Sigmoid colon (tissue), 4 donors: ENCODE measurements at regions not wholly inside any gene's neighbourhood (a gene's known extent, or its start where the extent isn't known, plus 50 kb on each side); places are given as distances from the start of the nearest gene placed in this dataset.

Source experiments
- EP300 ChIP-seq, 4 donors: sonication (generic); formaldehyde crosslinking; IDR thresholded peaks; one replicate each; pipeline ENCODE4 v1.6.1; 2017; ENCODE audit warnings: antibody characterized with exemption in 4 of 4
- POLR2A ChIP-seq, 2 donors: fragments of 450-650 bp; IDR thresholded peaks; one replicate each; pipeline ENCODE4 v1.6.1; 2016; ENCODE audit warnings: antibody characterized with exemption in 2 of 2, mild to moderate bottlenecking in 2 of 2, moderate library complexity in 2 of 2
- POLR2AphosphoS5 ChIP-seq, 4 donors: sonication (generic); formaldehyde crosslinking; IDR thresholded peaks; one replicate each; pipeline ENCODE4 v1.6.1; 2017; ENCODE audit warnings: antibody characterized with exemption in 4 of 4
- TF ChIP-seq, protein P1 (sequence below), 4 experiments: fragments of 450-650 bp in 3 of 4; fragments of 200-600 bp in 1 of 4; IDR thresholded peaks; one replicate each; pipeline ENCODE4 v1.5.1; 2016 to 2019; ENCODE audit warnings: antibody characterized with exemption in 4 of 4, mild to moderate bottlenecking in 3 of 4, moderate library complexity in 2 of 4

DNA sequence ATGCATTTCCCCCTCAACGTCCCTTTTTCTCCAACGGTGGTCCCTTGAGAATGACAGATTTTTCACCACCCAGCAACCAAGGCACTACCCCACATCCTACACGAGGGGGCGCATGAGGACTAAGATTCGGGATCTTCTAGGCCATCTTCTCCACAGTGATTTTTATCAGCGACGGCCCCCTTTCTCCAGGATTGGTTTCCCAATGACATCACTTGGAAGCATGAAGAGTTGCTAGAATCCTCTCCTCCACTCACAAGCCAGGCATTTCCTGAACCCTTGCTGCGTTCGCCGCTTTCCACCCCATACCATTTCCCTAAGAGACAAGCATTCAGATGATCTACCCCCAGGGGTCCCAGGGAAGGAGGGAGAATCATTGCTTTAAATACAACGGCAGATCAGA lies 252.0 kb downstream of the HIVEP2 start:
- TF ChIP-seq, protein P1, sequence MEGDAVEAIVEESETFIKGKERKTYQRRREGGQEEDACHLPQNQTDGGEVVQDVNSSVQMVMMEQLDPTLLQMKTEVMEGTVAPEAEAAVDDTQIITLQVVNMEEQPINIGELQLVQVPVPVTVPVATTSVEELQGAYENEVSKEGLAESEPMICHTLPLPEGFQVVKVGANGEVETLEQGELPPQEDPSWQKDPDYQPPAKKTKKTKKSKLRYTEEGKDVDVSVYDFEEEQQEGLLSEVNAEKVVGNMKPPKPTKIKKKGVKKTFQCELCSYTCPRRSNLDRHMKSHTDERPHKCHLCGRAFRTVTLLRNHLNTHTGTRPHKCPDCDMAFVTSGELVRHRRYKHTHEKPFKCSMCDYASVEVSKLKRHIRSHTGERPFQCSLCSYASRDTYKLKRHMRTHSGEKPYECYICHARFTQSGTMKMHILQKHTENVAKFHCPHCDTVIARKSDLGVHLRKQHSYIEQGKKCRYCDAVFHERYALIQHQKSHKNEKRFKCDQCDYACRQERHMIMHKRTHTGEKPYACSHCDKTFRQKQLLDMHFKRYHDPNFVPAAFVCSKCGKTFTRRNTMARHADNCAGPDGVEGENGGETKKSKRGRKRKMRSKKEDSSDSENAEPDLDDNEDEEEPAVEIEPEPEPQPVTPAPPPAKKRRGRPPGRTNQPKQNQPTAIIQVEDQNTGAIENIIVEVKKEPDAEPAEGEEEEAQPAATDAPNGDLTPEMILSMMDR (IDR thresholded peaks at IDR 0.05), result peak; percentile 78 to 96 (median 94)
- TF ChIP-seq POLR2A (IDR thresholded peaks at IDR 0.05) (no peak), EP300 (IDR thresholded peaks at IDR 0.05) (no peak), POLR2AphosphoS5 (IDR thresholded peaks at IDR 0.05) (no peak)
